CD14-positive monocyte (primary cell): ENCODE measurements at regions not wholly inside any gene's neighbourhood (a gene's known extent, or its start where the extent isn't known, plus 50 kb on each side); places are given as distances from the start of the nearest gene placed in this dataset.

Source experiments
- DNase-seq, 3 donors: peaks; one replicate each; pipeline ENCODE4 v3.0.0-alpha.2; 2011 to 2022
- H2AFZ ChIP-seq: 2 replicates; pipeline ENCODE4 v1.6.0; 2012; ENCODE audit warnings: mild to moderate bottlenecking, low read depth, low read length, inconsistent platforms; ENCODE audit not compliant: insufficient read depth, poor library complexity, severe bottlenecking
- H3K27ac ChIP-seq, 2 donors: 1 replicate in 1 of 2; 2 replicates in 1 of 2; pipeline ENCODE4 v1.5.1; 2012 to 2013; ENCODE audit warnings: low read length in 2 of 2, control low read depth in 1 of 2, inconsistent platforms in 1 of 2, low read depth in 1 of 2, mild to moderate bottlenecking in 1 of 2
- H3K27me3 ChIP-seq, 2 donors: one replicate each; pipeline versions ENCODE4 v1.6.0 to v1.6.1; 2011 to 2013; ENCODE audit warnings: low read length in 2 of 2; ENCODE audit not compliant: control insufficient read depth in 2 of 2, insufficient read depth in 2 of 2
- H3K36me3 ChIP-seq, 2 donors: replicated peaks in 1 of 2; 1 replicate in 1 of 2; 2 replicates in 1 of 2; pipeline versions ENCODE4 v1.5.1 to v1.6.1; 2012 to 2013; ENCODE audit warnings: low read length in 2 of 2, control low read depth in 1 of 2, inconsistent platforms in 1 of 2, mild to moderate bottlenecking in 1 of 2; ENCODE audit not compliant: insufficient read depth in 2 of 2, control insufficient read depth in 1 of 2
- H3K4me1 ChIP-seq, 2 donors: 1 replicate in 1 of 2; 2 replicates in 1 of 2; pipeline versions ENCODE4 v1.5.1 to v1.6.1; 2012 to 2013; ENCODE audit warnings: low read length in 2 of 2, control low read depth in 1 of 2, inconsistent platforms in 1 of 2, mild to moderate bottlenecking in 1 of 2, moderate library complexity in 1 of 2; ENCODE audit not compliant: insufficient read depth in 2 of 2, control insufficient read depth in 1 of 2
- H3K4me2 ChIP-seq: replicated peaks from 2 replicates; pipeline ENCODE3; 2012; ENCODE audit warnings: low read length, moderate library complexity, mild to moderate bottlenecking; ENCODE audit not compliant: poor library complexity, severe bottlenecking; ENCODE audit errors: extremely low read depth
- H3K4me3 ChIP-seq, 3 experiments: fragments of 200-600 bp in 1 of 3; sonication (generic) in 1 of 3; replicated peaks in 1 of 3; 1 replicate in 2 of 3; 2 replicates in 1 of 3; pipeline ENCODE4 v1.5.1; 2011 to 2013; ENCODE audit warnings: low read length in 3 of 3, mild to moderate bottlenecking in 3 of 3, control low read depth in 2 of 3, low read depth in 2 of 3, inconsistent platforms in 1 of 3, moderate library complexity in 1 of 3
- H3K79me2 ChIP-seq: 2 replicates; pipeline ENCODE4 v1.6.0; 2012; ENCODE audit warnings: mild to moderate bottlenecking, control low read depth, inconsistent platforms, low read length, moderate library complexity; ENCODE audit not compliant: insufficient read depth
- H3K9ac ChIP-seq: 2 replicates; pipeline ENCODE4 v1.6.0; 2017; ENCODE audit warnings: low read length, mild to moderate bottlenecking; ENCODE audit not compliant: insufficient read depth, poor library complexity, severe bottlenecking
- H3K9me3 ChIP-seq, 2 donors: replicated peaks in 1 of 2; 1 replicate in 1 of 2; 2 replicates in 1 of 2; pipeline versions ENCODE4 v1.5.1 to v1.6.1; 2012 to 2013; ENCODE audit warnings: low read length in 2 of 2, control low read depth in 1 of 2; ENCODE audit not compliant: control insufficient read depth in 1 of 2, insufficient read depth in 1 of 2
- H4K20me1 ChIP-seq: 2 replicates; pipeline ENCODE4 v1.6.0; 2012; ENCODE audit warnings: mild to moderate bottlenecking, low read length, control low read depth, moderate library complexity; ENCODE audit not compliant: insufficient read depth
- H3K27ac Mint-ChIP-seq, 7 donors: one replicate each; pipeline ENCODE4 v1.8.0; 2020; ENCODE audit warnings: mild to moderate bottlenecking in 7 of 7, mixed read lengths in 7 of 7, moderate library complexity in 6 of 7, inconsistent platforms in 2 of 7
- H3K27me3 Mint-ChIP-seq, 3 donors: one replicate each; pipeline ENCODE4 v1.8.0; 2021 to 2022; ENCODE audit warnings: low read depth in 3 of 3, mild to moderate bottlenecking in 3 of 3, mixed read lengths in 3 of 3, moderate library complexity in 3 of 3, inconsistent platforms in 1 of 3
- H3K36me3 Mint-ChIP-seq, 2 donors: one replicate each; pipeline ENCODE4 v1.8.0; 2020; ENCODE audit warnings: mixed read lengths in 2 of 2, inconsistent platforms in 1 of 2, mild to moderate bottlenecking in 1 of 2
- H3K4me1 Mint-ChIP-seq: one replicate; pipeline ENCODE4 v1.8.0; 2020; ENCODE audit warnings: mild to moderate bottlenecking, mixed read lengths
- H3K4me3 Mint-ChIP-seq, 2 donors: one replicate each; pipeline ENCODE4 v1.8.0; 2020; ENCODE audit warnings: mild to moderate bottlenecking in 2 of 2, mixed read lengths in 2 of 2, moderate library complexity in 1 of 2
- H3K9me3 Mint-ChIP-seq, 7 donors: one replicate each; pipeline ENCODE4 v1.8.0; 2020 to 2022; ENCODE audit warnings: mixed read lengths in 7 of 7, mild to moderate bottlenecking in 6 of 7, moderate library complexity in 6 of 7, inconsistent platforms in 2 of 7
- CTCF ChIP-seq: fragments of 200-600 bp; IDR thresholded peaks from one replicate; pipeline ENCODE4 v1.8.0; 2022; ENCODE audit warnings: antibody characterized with exemption, mild to moderate bottlenecking
- WGBS: methylation state at CpG from one replicate; pipeline ENCODE4 v1.1.5; 2013; ENCODE audit warnings: missing lambda C conversion rate; ENCODE audit not compliant: insufficient coverage; 5-methylcytosine and 5-hydroxymethylcytosine counted together
- intact Hi-C, 2 donors: fragments of 100-400 bp; cut with micrococcal nuclease; formaldehyde crosslinking; loops; one replicate each; pipeline versions ENCODE4 v1.15.0 to v1.15.1; 2023

GRCh38 chr17:62322313-62322712 is 58.0 kb upstream of the EFCAB3 start:
- H3K27ac ChIP-seq, result no peak overlapping the region
- TF ChIP-seq CTCF, result no peak
- no peaks in the 10 kb centered on the region for H3K36me3 ChIP-seq
- no peak overlapping the region for H3K27ac Mint-ChIP-seq
- DNase-seq, result no peak
- H4K20me1 ChIP-seq, result no peaks in the 10 kb centered on the region
- intact Hi-C loops, result no loop called here
- H3K9ac ChIP-seq, result no peak overlapping the region
- no peaks in the 10 kb centered on the region for H3K9me3 ChIP-seq
- no peak overlapping the region for H3K4me3 Mint-ChIP-seq
- 93% methylated on average over 5 of the region's 7 CpGs for whole genome bisulfite sequencing
- no peak overlapping the region for H3K4me2 ChIP-seq
- no peaks in the 10 kb centered on the region for H3K79me2 ChIP-seq
- H3K27me3 ChIP-seq, result peaks cover 3 to 6% of the 10 kb centered on the region in 2 donors
- H3K4me1 ChIP-seq, result no peaks in the 10 kb centered on the region
- no peaks in the 10 kb centered on the region for H3K4me1 Mint-ChIP-seq
- H3K4me3 ChIP-seq, result no peak overlapping the region
- no peaks in the 10 kb centered on the region for H3K36me3 Mint-ChIP-seq
- peaks cover 0 to 4% (median 2%) of the 10 kb centered on the region in 7 donors for H3K9me3 Mint-ChIP-seq
- peaks cover 0 to 8% (median 8%) of the 10 kb centered on the region in 3 donors for H3K27me3 Mint-ChIP-seq
- H2AFZ ChIP-seq, result no peak overlapping the region

DNA sequence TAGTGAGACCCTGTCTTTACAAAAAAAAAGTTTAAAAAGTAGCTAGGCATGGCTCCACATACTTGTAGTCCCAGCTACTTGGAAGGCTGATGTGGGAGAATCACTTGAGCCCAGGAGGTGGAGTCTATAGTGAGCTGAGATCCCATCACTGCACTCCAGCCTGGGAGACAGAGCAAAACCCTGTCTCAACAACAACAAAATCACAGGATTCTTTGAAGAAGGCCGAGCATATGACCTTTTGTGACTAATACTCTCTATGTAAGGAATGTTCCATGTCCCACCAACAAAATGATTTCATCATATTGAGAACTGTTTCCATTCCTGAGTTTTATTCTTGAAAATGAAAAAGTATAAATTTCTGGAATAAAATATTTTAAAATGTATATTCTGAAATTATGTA is 58.9 kb upstream of the EFCAB3 start:
- Histone ChIP-seq H3K4me2 (no peak overlapping the region), H4K20me1 (no peaks in the 10 kb centered on the region), H3K4me3 (no peak overlapping the region), H3K9ac (no peak overlapping the region), H3K27me3 (peaks cover 3 to 6% of the 10 kb centered on the region in 2 donors), H2AFZ (no peak overlapping the region), H3K27ac (no peak overlapping the region), H3K4me1 (no peaks in the 10 kb centered on the region), H3K9me3 (no peaks in the 10 kb centered on the region), H3K36me3 (no peaks in the 10 kb centered on the region), H3K79me2 (no peaks in the 10 kb centered on the region)
- Mint-ChIP-seq H3K9me3 (peaks cover 0 to 4% (median 2%) of the 10 kb centered on the region in 7 donors), H3K4me3 (no peak overlapping the region), H3K27ac (no peak overlapping the region), H3K36me3 (no peaks in the 10 kb centered on the region), H3K27me3 (peaks cover 2 to 11% (median 8%) of the 10 kb centered on the region in 3 donors), H3K4me1 (no peaks in the 10 kb centered on the region)
- intact Hi-C loops, result no loop called here
- WGBS, result no CpG with 5 or more reads among the region's 1 CpG
- DNase-seq, result no peak
- TF ChIP-seq CTCF, result no peak
